ENCODE measurements at regions not wholly inside any gene's neighbourhood (a gene's known extent, or its start where the extent isn't known, plus 50 kb on each side); places are given as distances from the start of the nearest gene placed in this dataset.

DNA sequence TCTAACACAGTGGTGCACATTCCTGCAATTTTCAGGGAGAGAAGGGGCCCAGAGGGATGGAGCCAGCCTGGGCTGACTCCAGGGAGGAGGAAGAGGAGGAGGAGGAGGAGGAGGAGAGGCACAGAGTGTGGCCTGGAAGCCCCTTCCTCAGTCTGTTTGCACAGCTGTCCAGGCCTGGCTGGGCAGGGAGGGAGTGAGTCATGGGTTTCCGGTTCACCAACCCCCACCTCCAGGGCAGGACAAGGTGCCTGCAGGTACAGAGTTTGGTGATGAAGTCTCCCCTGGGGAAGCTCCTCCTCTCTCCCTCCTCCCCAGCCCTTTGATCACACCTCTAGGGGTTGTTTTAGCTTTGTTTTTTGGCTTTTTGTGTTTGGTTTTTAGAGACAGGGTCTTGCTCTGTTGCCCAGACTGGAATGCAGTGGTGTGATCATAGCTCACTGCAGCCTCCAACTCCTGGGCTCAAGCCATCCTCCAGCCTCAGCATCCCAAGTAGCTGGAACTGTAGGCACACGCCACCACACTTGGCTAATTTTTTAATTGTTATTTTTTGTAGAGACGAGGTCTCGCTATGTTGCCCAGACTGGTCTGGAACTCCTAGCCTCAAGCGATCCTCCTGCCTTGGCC is 77.5 kb upstream of the CUX1 start:
- CTCF ChIA-PET, result no interaction called here
- BruUV-seq (replicated peaks), result no TSS peak
- Histone ChIP-seq H3K79me2 (ENCODE audit: control insufficient read depth, insufficient read depth, low read length) (no peaks in the 10 kb centered on the region), H3K36me3 (ENCODE audit: control insufficient read depth in 2 of 2, insufficient read depth in 2 of 2, low read length in 1 of 2) (no peaks in the 10 kb centered on the region), H2AFZ (ENCODE audit: control insufficient read depth, low read depth, low read length) (no peak overlapping the region), H3K4me3 (no peak overlapping the region), H3K27ac (ENCODE audit: control insufficient read depth, insufficient read depth) (no peak overlapping the region), H3K27me3 (replicated peaks in 1 of 2; ENCODE audit: control insufficient read depth in 2 of 2, insufficient read depth in 2 of 2, low read length in 1 of 2) (no peaks in the 10 kb centered on the region), H3K9ac (ENCODE audit: control insufficient read depth, insufficient read depth, low read length) (no peak overlapping the region), H3K9me3 (replicated peaks; ENCODE audit: control insufficient read depth, insufficient read depth, low read length) (no peaks in the 10 kb centered on the region), H3K4me2 (ENCODE audit: control insufficient read depth, insufficient read depth) (no peak overlapping the region), H4K20me1 (ENCODE audit: control insufficient read depth, insufficient read depth) (no peaks in the 10 kb centered on the region), H3K4me1 (ENCODE audit: control insufficient read depth, insufficient read depth, low read length) (peaks cover 47% of the 10 kb centered on the region)
- FAIRE-seq (no peak), ATAC-seq (peak; percentile 9), DNase-seq (ENCODE audit: low read depth, low spot score) (no peak)
- POLR2A ChIA-PET, result no interaction called here
- RAD21 ChIA-PET (ENCODE audit: unreplicated experiment), result no interaction called here
- intact Hi-C loops (cut with micrococcal nuclease; ENCODE audit: unreplicated experiment) (loop anchor here (5.0 to 10.0 kb wide), 2 partner anchors 117 to 215 kb away; no protein-coding TSS in a partner anchor), in situ Hi-C loops (cut with MboI) (no loop called here)
- TF ChIP-seq IKZF2 (IDR thresholded peaks at IDR 0.05) (0 out of 4 replicates have a peak, but pooled peaks of 1 of the 2 experiments have one; percentile 10), TCF3 (IDR thresholded peaks at IDR 0.05; ENCODE audit: borderline replicate concordance, insufficient read depth, low read depth, low read length) (peak; percentile 51; the same call in 1 of the 2 replicates), EED (IDR thresholded peaks at IDR 0.05; ENCODE audit: low read depth) (0 out of 2 replicates have a peak, but pooled peaks have one; percentile 15), IKZF1 (conservative IDR thresholded peaks at IDR 0.05) (0 out of 2 replicates have a peak, but pooled peaks have one; percentile 34), NFXL1 (IDR thresholded peaks at IDR 0.05; ENCODE audit: borderline replicate concordance) (peak; percentile 89), RCOR1 (conservative IDR thresholded peaks at IDR 0.05; ENCODE audit: low read depth, low read length) (no peak)
- TF ChIP-seq, protein P1, sequence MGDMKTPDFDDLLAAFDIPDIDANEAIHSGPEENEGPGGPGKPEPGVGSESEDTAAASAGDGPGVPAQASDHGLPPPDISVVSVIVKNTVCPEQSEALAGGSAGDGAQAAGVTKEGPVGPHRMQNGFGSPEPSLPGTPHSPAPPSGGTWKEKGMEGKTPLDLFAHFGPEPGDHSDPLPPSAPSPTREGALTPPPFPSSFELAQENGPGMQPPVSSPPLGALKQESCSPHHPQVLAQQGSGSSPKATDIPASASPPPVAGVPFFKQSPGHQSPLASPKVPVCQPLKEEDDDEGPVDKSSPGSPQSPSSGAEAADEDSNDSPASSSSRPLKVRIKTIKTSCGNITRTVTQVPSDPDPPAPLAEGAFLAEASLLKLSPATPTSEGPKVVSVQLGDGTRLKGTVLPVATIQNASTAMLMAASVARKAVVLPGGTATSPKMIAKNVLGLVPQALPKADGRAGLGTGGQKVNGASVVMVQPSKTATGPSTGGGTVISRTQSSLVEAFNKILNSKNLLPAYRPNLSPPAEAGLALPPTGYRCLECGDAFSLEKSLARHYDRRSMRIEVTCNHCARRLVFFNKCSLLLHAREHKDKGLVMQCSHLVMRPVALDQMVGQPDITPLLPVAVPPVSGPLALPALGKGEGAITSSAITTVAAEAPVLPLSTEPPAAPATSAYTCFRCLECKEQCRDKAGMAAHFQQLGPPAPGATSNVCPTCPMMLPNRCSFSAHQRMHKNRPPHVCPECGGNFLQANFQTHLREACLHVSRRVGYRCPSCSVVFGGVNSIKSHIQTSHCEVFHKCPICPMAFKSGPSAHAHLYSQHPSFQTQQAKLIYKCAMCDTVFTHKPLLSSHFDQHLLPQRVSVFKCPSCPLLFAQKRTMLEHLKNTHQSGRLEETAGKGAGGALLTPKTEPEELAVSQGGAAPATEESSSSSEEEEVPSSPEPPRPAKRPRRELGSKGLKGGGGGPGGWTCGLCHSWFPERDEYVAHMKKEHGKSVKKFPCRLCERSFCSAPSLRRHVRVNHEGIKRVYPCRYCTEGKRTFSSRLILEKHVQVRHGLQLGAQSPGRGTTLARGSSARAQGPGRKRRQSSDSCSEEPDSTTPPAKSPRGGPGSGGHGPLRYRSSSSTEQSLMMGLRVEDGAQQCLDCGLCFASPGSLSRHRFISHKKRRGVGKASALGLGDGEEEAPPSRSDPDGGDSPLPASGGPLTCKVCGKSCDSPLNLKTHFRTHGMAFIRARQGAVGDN (IDR thresholded peaks at IDR 0.05), result no peak
- TF ChIP-seq, protein P2, sequence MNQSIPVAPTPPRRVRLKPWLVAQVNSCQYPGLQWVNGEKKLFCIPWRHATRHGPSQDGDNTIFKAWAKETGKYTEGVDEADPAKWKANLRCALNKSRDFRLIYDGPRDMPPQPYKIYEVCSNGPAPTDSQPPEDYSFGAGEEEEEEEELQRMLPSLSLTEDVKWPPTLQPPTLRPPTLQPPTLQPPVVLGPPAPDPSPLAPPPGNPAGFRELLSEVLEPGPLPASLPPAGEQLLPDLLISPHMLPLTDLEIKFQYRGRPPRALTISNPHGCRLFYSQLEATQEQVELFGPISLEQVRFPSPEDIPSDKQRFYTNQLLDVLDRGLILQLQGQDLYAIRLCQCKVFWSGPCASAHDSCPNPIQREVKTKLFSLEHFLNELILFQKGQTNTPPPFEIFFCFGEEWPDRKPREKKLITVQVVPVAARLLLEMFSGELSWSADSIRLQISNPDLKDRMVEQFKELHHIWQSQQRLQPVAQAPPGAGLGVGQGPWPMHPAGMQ (IDR thresholded peaks at IDR 0.05; ENCODE audit: borderline replicate concordance), result no peak
- TF ChIP-seq, protein P3, sequence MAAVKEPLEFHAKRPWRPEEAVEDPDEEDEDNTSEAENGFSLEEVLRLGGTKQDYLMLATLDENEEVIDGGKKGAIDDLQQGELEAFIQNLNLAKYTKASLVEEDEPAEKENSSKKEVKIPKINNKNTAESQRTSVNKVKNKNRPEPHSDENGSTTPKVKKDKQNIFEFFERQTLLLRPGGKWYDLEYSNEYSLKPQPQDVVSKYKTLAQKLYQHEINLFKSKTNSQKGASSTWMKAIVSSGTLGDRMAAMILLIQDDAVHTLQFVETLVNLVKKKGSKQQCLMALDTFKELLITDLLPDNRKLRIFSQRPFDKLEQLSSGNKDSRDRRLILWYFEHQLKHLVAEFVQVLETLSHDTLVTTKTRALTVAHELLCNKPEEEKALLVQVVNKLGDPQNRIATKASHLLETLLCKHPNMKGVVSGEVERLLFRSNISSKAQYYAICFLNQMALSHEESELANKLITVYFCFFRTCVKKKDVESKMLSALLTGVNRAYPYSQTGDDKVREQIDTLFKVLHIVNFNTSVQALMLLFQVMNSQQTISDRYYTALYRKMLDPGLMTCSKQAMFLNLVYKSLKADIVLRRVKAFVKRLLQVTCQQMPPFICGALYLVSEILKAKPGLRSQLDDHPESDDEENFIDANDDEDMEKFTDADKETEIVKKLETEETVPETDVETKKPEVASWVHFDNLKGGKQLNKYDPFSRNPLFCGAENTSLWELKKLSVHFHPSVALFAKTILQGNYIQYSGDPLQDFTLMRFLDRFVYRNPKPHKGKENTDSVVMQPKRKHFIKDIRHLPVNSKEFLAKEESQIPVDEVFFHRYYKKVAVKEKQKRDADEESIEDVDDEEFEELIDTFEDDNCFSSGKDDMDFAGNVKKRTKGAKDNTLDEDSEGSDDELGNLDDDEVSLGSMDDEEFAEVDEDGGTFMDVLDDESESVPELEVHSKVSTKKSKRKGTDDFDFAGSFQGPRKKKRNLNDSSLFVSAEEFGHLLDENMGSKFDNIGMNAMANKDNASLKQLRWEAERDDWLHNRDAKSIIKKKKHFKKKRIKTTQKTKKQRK (IDR thresholded peaks at IDR 0.05; ENCODE audit: low read depth, low read length), result no peak
- SMC1A ChIA-PET (ENCODE audit: uncharacterized antibody, unreplicated experiment), result interaction anchor here (0.6 to 1.1 kb wide), 2 partner anchors 117 to 490 kb away, joined by 3 to 4 read pairs; no protein-coding TSS in a partner anchor
- 83% methylated on average over 5 of the region's 5 CpGs for WGBS (ENCODE audit: insufficient coverage, insufficient replicate concordance, low lambda C conversion rate, missing lambda C conversion rate)
